ENCODE measurements at regions not wholly inside any gene's neighbourhood (a gene's known extent, or its start where the extent isn't known, plus 50 kb on each side); places are given as distances from the start of the nearest gene placed in this dataset.

GRCh38 chr5:165527577-165527976, 2022.2 kb downstream of the MAT2B start:
- H3K4me3 Mint-ChIP-seq = no peak overlapping the region
- CTCF ChIA-PET = no interaction called here
- H3K27ac Mint-ChIP-seq = no peak overlapping the region
- H3K9me3 Mint-ChIP-seq = peaks cover 44% of the 10 kb centered on the region
- TF ChIP-seq ELF4 (CRISPR knock-in tag; IDR thresholded peaks at IDR 0.05; ENCODE audit: low read depth) (no peak), MLX (CRISPR knock-in tag; IDR thresholded peaks at IDR 0.05) (no peak), E2F4 (CRISPR knock-in tag; IDR thresholded peaks at IDR 0.05; ENCODE audit: borderline replicate concordance, low read depth) (no peak), NFYB (CRISPR knock-in tag; conservative IDR thresholded peaks at IDR 0.05; ENCODE audit: low read depth) (no peak)
- POLR2A ChIA-PET = no interaction called here
- no peaks in the 10 kb centered on the region for H3K4me1 Mint-ChIP-seq
- ATAC-seq = no peak
- no peak for DNase-seq (ENCODE audit: low spot score)
- no peaks in the 10 kb centered on the region for H3K27me3 Mint-ChIP-seq (ENCODE audit: low read depth)
- H3K36me3 Mint-ChIP-seq = peaks cover 34% of the 10 kb centered on the region

- Mint-ChIP-seq H3K4me3 (no peak overlapping the region), H3K36me3 (peaks cover 6% of the 10 kb centered on the region; the same call in 1 of the 2 replicates), H3K4me1 (0 out of 2 replicates have a peak, but pooled peaks cover 3% of the 10 kb centered on the region), H3K27ac (no peak overlapping the region), H3K9me3 (peaks cover 14% of the 10 kb centered on the region), H3K27me3 (ENCODE audit: low read depth) (no peaks in the 10 kb centered on the region)
- TF ChIP-seq FOXK1 (CRISPR knock-in tag; IDR thresholded peaks at IDR 0.05) (no peak), NR3C1 (CRISPR knock-in tag; conservative IDR thresholded peaks at IDR 0.05; ENCODE audit: low read depth) (no peak), E2F1 (CRISPR knock-in tag; IDR thresholded peaks at IDR 0.05) (no peak), FOXJ3 (CRISPR knock-in tag; IDR thresholded peaks at IDR 0.05; ENCODE audit: borderline replicate concordance) (no peak), CBFB (CRISPR knock-in tag; IDR thresholded peaks at IDR 0.05; ENCODE audit: low read depth) (no peak), HMGXB4 (CRISPR knock-in tag; IDR thresholded peaks at IDR 0.05) (no peak), RORB (CRISPR knock-in tag; IDR thresholded peaks at IDR 0.05) (no peak), TCF7 (CRISPR knock-in tag; IDR thresholded peaks at IDR 0.05; ENCODE audit: low read depth) (no peak), ZNF425 (CRISPR knock-in tag; conservative IDR thresholded peaks at IDR 0.05) (no peak), ZNF423 (CRISPR knock-in tag; IDR thresholded peaks at IDR 0.05) (no peak), ZNF263 (CRISPR knock-in tag; IDR thresholded peaks at IDR 0.05; ENCODE audit: low read depth) (no peak), NFYB (CRISPR knock-in tag; conservative IDR thresholded peaks at IDR 0.05; ENCODE audit: low read depth) (no peak), PREB (CRISPR knock-in tag; IDR thresholded peaks at IDR 0.05; ENCODE audit: borderline replicate concordance) (no peak)
- CTCF ChIA-PET = no interaction called here
- DNase-seq (ENCODE audit: low spot score) (no peak), ATAC-seq (no peak)
- POLR2A ChIA-PET = no interaction called here
Observed at GRCh38 chr5:165538065-165538464, 2032.6 kb downstream of the MAT2B start.
